ENCODE measurements at regions not wholly inside any gene's neighbourhood (a gene's known extent, or its start where the extent isn't known, plus 50 kb on each side); places are given as distances from the start of the nearest gene placed in this dataset.
"Not testable (repeated sequence)": the region's sequence is repeated elsewhere in the genome, so short reads cannot be mapped to it uniquely, and the experiment has no call there.

GRCh38 chr14:84483072-84483420 lies 1046.9 kb upstream of the FLRT2 start:
- H3K79me2 ChIP-seq (ENCODE audit: insufficient read depth) = no peaks in the 10 kb centered on the region
- no peaks in the 10 kb centered on the region for H3K9me3 ChIP-seq (ENCODE audit: low read depth)
- 54 to 59% methylated on average over 6 of the region's 6 CpGs for WGBS, 2 experiments (ENCODE audit: low coverage in 1 of 2, low lambda C conversion rate in 2 of 2, missing lambda C conversion rate in 2 of 2)
- no peak overlapping the region for H3K4me3 ChIP-seq
- no peak overlapping the region for H3K4me2 ChIP-seq (ENCODE audit: unreplicated experiment)
- no peaks in the 10 kb centered on the region for H3K36me3 ChIP-seq (ENCODE audit: low read depth)
- no peaks in the 10 kb centered on the region for H4K20me1 ChIP-seq (ENCODE audit: insufficient read depth)
- no peak overlapping the region for H2AFZ ChIP-seq
- no peaks in the 10 kb centered on the region for H3K9me2 ChIP-seq (ENCODE audit: insufficient read depth)
- no peaks in the 10 kb centered on the region for H3K4me1 ChIP-seq (ENCODE audit: insufficient read depth)
- TF ChIP-seq EZH2phosphoT487 (IDR thresholded peaks at IDR 0.05; ENCODE audit: insufficient read depth, low read depth) = no peak
- TF ChIP-seq EZH2 (IDR thresholded peaks at IDR 0.05; ENCODE audit: insufficient read depth, poor library complexity, severe bottlenecking) = no peak
- no peak overlapping the region for H3K27ac ChIP-seq
- H3K9ac ChIP-seq = no peak overlapping the region
- in situ Hi-C loops (cut with MboI) = no loop called here
- DNase-seq = no peak
- no peaks in the 10 kb centered on the region for H3K27me3 ChIP-seq (replicated peaks; ENCODE audit: insufficient read depth)
- H3F3A ChIP-seq (ENCODE audit: insufficient read depth) = no peaks in the 10 kb centered on the region

GRCh38 chr14:84484243-84484642 lies 1045.7 kb upstream of the FLRT2 start:
- H3K9me2 ChIP-seq (ENCODE audit: insufficient read depth); DNase-seq; H3K4me1 ChIP-seq (ENCODE audit: insufficient read depth); H3K4me3 ChIP-seq; in situ Hi-C loops (cut with MboI); H3K4me2 ChIP-seq (ENCODE audit: unreplicated experiment); H3F3A ChIP-seq (ENCODE audit: insufficient read depth); H4K20me1 ChIP-seq (ENCODE audit: insufficient read depth); H2AFZ ChIP-seq; H3K9me3 ChIP-seq (ENCODE audit: low read depth); H3K79me2 ChIP-seq (ENCODE audit: insufficient read depth); H3K36me3 ChIP-seq (ENCODE audit: low read depth); H3K27me3 ChIP-seq (replicated peaks; ENCODE audit: insufficient read depth); H3K27ac ChIP-seq; H3K9ac ChIP-seq: not testable (repeated sequence)
- WGBS, 2 experiments (ENCODE audit: low coverage in 1 of 2, low lambda C conversion rate in 2 of 2, missing lambda C conversion rate in 2 of 2) = 28 to 39% methylated on average over 4 of the region's 4 CpGs

- no peak overlapping the region for H3K4me3 ChIP-seq
- H3K27me3 ChIP-seq (replicated peaks; ENCODE audit: insufficient read depth) = no peaks in the 10 kb centered on the region
- H3K9ac ChIP-seq = no peak overlapping the region
- TF ChIP-seq EZH2 (IDR thresholded peaks at IDR 0.05; ENCODE audit: insufficient read depth, poor library complexity, severe bottlenecking) = no peak
- H4K20me1 ChIP-seq (ENCODE audit: insufficient read depth) = no peaks in the 10 kb centered on the region
- H3F3A ChIP-seq (ENCODE audit: insufficient read depth) = no peaks in the 10 kb centered on the region
- H2AFZ ChIP-seq = no peak overlapping the region
- no peak for DNase-seq
- in situ Hi-C loops (cut with MboI) = no loop called here
- H3K27ac ChIP-seq = no peak overlapping the region
- H3K4me1 ChIP-seq (ENCODE audit: insufficient read depth) = no peaks in the 10 kb centered on the region
- H3K79me2 ChIP-seq (ENCODE audit: insufficient read depth) = no peaks in the 10 kb centered on the region
- H3K36me3 ChIP-seq (ENCODE audit: low read depth) = no peaks in the 10 kb centered on the region
- no peaks in the 10 kb centered on the region for H3K9me3 ChIP-seq (ENCODE audit: low read depth)
- no peaks in the 10 kb centered on the region for H3K9me2 ChIP-seq (ENCODE audit: insufficient read depth)
- no peak overlapping the region for H3K4me2 ChIP-seq (ENCODE audit: unreplicated experiment)
Measured at GRCh38 chr14:84485036-84485435, 1044.9 kb upstream of the FLRT2 start.

GRCh38 chr14:84490081-84490480 lies 1039.9 kb upstream of the FLRT2 start:
- Histone ChIP-seq H3K79me2 (ENCODE audit: insufficient read depth) (no peaks in the 10 kb centered on the region), H4K20me1 (ENCODE audit: insufficient read depth) (no peaks in the 10 kb centered on the region), H3K4me2 (ENCODE audit: unreplicated experiment) (no peak overlapping the region), H3K9me3 (ENCODE audit: low read depth) (no peaks in the 10 kb centered on the region), H3K4me1 (ENCODE audit: insufficient read depth) (no peaks in the 10 kb centered on the region), H3K36me3 (ENCODE audit: low read depth) (no peaks in the 10 kb centered on the region), H2AFZ (no peak overlapping the region), H3K9ac (no peak overlapping the region), H3K9me2 (ENCODE audit: insufficient read depth) (no peaks in the 10 kb centered on the region), H3K4me3 (no peak overlapping the region), H3K27me3 (replicated peaks; ENCODE audit: insufficient read depth) (no peaks in the 10 kb centered on the region), H3F3A (ENCODE audit: insufficient read depth) (no peaks in the 10 kb centered on the region), H3K27ac (no peak overlapping the region)
- in situ Hi-C loops (cut with MboI) = no loop called here
- DNase-seq = no peak
- no peak for TF ChIP-seq EZH2 (IDR thresholded peaks at IDR 0.05; ENCODE audit: insufficient read depth, poor library complexity, severe bottlenecking)
- no peak for TF ChIP-seq EZH2phosphoT487 (IDR thresholded peaks at IDR 0.05; ENCODE audit: insufficient read depth, low read depth)
- 39 to 50% methylated on average over 2 of the region's 2 CpGs for WGBS, 2 experiments (ENCODE audit: low coverage in 1 of 2, low lambda C conversion rate in 2 of 2, missing lambda C conversion rate in 2 of 2)

- Histone ChIP-seq H3K4me2 (ENCODE audit: unreplicated experiment) (no peak overlapping the region), H3K9me2 (ENCODE audit: insufficient read depth) (no peaks in the 10 kb centered on the region), H3K4me3 (no peak overlapping the region), H3K27ac (no peak overlapping the region), H3F3A (ENCODE audit: insufficient read depth) (no peaks in the 10 kb centered on the region), H4K20me1 (ENCODE audit: insufficient read depth) (no peaks in the 10 kb centered on the region), H3K36me3 (ENCODE audit: low read depth) (no peaks in the 10 kb centered on the region), H3K27me3 (replicated peaks; ENCODE audit: insufficient read depth) (no peaks in the 10 kb centered on the region), H3K9me3 (ENCODE audit: low read depth) (no peaks in the 10 kb centered on the region), H3K9ac (no peak overlapping the region), H2AFZ (no peak overlapping the region), H3K4me1 (ENCODE audit: insufficient read depth) (no peaks in the 10 kb centered on the region), H3K79me2 (ENCODE audit: insufficient read depth) (no peaks in the 10 kb centered on the region)
- DNase-seq = no peak
- TF ChIP-seq EZH2phosphoT487 (IDR thresholded peaks at IDR 0.05; ENCODE audit: insufficient read depth, low read depth) (no peak), EZH2 (IDR thresholded peaks at IDR 0.05; ENCODE audit: insufficient read depth, poor library complexity, severe bottlenecking) (no peak)
- in situ Hi-C loops (cut with MboI) = no loop called here
Measured at GRCh38 chr14:84492685-84493084, 1037.3 kb upstream of the FLRT2 start.
